H7 (cell line): ENCODE measurements at regions not wholly inside any gene's neighbourhood (a gene's known extent, or its start where the extent isn't known, plus 50 kb on each side); places are given as distances from the start of the nearest gene placed in this dataset.
"Not testable (repeated sequence)": the region's sequence is repeated elsewhere in the genome, so short reads cannot be mapped to it uniquely, and the experiment has no call there.

ENCODE experiments used
- DNase-seq: peaks from one replicate; pipeline ENCODE4 v3.0.0; 2012
- H3K27me3 ChIP-seq: 2 replicates; pipeline ENCODE4 v1.6.0; 2011; ENCODE audit warnings: mild to moderate bottlenecking, low read length; ENCODE audit not compliant: control insufficient read depth, insufficient read depth
- H3K36me3 ChIP-seq: replicated peaks from 2 replicates; pipeline ENCODE4 v1.5.1; 2011; ENCODE audit warnings: low read length; ENCODE audit not compliant: control insufficient read depth, insufficient read depth
- H3K4me3 ChIP-seq: 2 replicates; pipeline ENCODE4 v1.5.1; 2011; ENCODE audit warnings: low read depth, mild to moderate bottlenecking, control low read depth, low read length, moderate library complexity; ENCODE audit not compliant: insufficient read depth

DNA sequence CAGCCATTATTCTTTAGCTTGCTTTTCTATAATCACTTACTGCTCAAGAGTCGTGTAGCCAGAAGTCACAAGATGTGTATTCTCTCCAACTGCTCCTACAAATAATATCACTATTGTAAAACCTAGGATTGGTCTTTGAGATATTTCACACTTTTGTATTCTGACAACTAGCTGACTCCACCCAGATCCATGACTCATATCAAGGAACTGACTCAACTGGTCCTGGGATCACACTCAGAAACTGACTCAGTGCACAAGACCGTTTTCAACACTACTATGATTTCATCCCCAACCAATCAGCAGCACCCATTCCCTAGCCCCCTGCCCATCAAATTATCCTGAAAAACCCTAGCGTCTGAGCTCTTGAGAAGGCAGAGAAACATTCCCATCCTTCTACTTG is 56.5 kb upstream of the ORC5 start:
- DNase-seq = no peak
- no peaks in the 10 kb centered on the region for H3K27me3 ChIP-seq

GRCh38 chr7:104267701-104268368 is 60.0 kb upstream of the ORC5 start:
- no peaks in the 10 kb centered on the region for H3K36me3 ChIP-seq
- H3K27me3 ChIP-seq = no peaks in the 10 kb centered on the region
- peak; percentile 7 for DNase-seq
- H3K4me3 ChIP-seq = no peak overlapping the region

More for the DNA sequence above, 56.5 kb upstream of the ORC5 start:
- H3K36me3 ChIP-seq = no peaks in the 10 kb centered on the region
- H3K4me3 ChIP-seq = no peak overlapping the region

DNA sequence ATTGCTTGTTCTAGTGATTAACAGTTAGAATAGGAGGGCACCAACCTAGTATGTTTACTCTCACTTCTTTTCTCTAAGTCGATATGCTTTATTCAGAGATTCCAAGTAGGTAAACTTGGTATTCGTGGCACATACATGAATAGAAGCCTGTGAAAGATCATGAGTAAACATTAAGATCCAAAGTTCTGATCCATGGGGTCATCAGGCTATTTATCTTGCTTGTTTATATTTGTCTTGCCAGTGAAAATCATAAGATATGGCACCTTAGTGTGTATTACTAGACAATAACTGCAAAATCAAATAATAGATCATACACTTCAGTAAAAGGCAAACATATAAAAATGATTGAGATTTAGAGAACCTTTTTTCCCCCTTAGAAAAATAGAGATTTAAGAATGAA is 56.5 kb upstream of the LHFPL3 start:
- Histone ChIP-seq H3K27me3 (no peaks in the 10 kb centered on the region), H3K36me3 (no peaks in the 10 kb centered on the region), H3K4me3 (no peak overlapping the region)
- DNase-seq = no peak

- peak; percentile 30 for DNase-seq
- Histone ChIP-seq H3K27me3 (no peaks in the 10 kb centered on the region), H3K36me3 (no peaks in the 10 kb centered on the region), H3K4me3 (no peak overlapping the region)
Observed at GRCh38 chr7:104272767-104273384, 55.5 kb upstream of the LHFPL3 start.

DNA sequence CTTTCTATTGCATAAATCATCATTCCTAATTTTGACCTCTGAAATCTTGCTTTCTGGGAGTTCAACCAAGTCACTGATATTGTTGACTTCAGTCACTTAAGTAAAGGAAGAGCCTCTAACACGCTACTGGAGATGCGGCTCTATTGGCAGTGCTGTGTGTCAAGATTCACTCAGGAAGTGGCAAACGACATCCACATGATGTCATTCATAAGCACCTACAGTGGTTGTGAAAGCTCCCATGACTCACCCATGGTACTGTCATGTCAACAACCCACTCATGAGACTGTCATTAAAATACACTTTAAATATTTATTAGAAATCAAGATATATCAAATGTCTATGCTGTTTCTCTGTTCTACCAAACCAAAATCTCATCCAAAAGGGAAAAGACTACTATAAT is 52.5 kb upstream of the LHFPL3 start:
- no peaks in the 10 kb centered on the region for H3K27me3 ChIP-seq
- no peak for DNase-seq
- no peaks in the 10 kb centered on the region for H3K36me3 ChIP-seq
- no peak overlapping the region for H3K4me3 ChIP-seq

DNA sequence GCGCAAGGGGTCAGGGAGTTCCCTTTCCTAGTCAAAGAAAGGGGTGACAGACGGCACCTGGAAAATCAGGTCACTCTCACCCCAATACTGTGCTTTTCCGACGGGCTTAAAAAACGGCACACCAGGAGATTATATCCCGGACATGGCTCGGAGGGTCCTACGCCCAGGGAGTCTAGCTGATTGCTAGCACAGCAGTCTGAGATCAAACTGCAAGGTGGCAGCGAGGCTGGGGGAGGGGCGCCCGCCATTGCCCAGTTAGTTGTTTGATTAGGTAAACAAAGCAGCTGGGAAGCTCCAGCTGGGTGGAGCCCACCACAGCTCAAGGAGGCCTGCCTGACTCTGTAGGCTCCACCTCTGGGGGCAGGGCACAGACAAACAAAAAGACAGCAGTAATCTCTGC is 51.7 kb upstream of the LHFPL3 start:
- not testable (repeated sequence) for H3K27me3 ChIP-seq, H3K4me3 ChIP-seq

More for the DNA sequence above, 51.7 kb upstream of the LHFPL3 start:
- not testable (repeated sequence) for DNase-seq, H3K36me3 ChIP-seq
